Parathyroid adenoma (tissue), 2 donors: ENCODE measurements at regions not wholly inside any gene's neighbourhood (a gene's known extent, or its start where the extent isn't known, plus 50 kb on each side); places are given as distances from the start of the nearest gene placed in this dataset.

Experiments used
- H2AFZ ChIP-seq: fragments of 300-600 bp; sonication (generic); one replicate; pipeline ENCODE4 v1.7.0; 2017; ENCODE audit warnings: antibody characterized with exemption, mild to moderate bottlenecking
- H3K27ac ChIP-seq: fragments of 300-600 bp; sonication (generic); one replicate; pipeline ENCODE4 v1.7.0; 2017
- H3K27me3 ChIP-seq: fragments of 300-600 bp; sonication (generic); one replicate; pipeline ENCODE4 v1.7.0; 2017; ENCODE audit warnings: low read length; ENCODE audit not compliant: control insufficient read depth, insufficient read depth
- H3K36me3 ChIP-seq: fragments of 300-600 bp; sonication (generic); one replicate; pipeline ENCODE4 v1.7.0; 2017; ENCODE audit warnings: low read length; ENCODE audit not compliant: control insufficient read depth, insufficient read depth
- H3K4me1 ChIP-seq: fragments of 300-600 bp; sonication (generic); one replicate; pipeline ENCODE4 v1.7.0; 2017; ENCODE audit warnings: control low read depth
- H3K4me2 ChIP-seq: fragments of 300-600 bp; sonication (generic); one replicate; pipeline ENCODE4 v1.7.0; 2017; ENCODE audit warnings: low read length
- H3K4me3 ChIP-seq: fragments of 300-600 bp; sonication (generic); one replicate; pipeline ENCODE4 v1.7.0; 2017; ENCODE audit warnings: low read depth, low read length
- H3K79me2 ChIP-seq: fragments of 300-600 bp; sonication (generic); one replicate; pipeline ENCODE4 v1.7.0; 2017; ENCODE audit warnings: control low read depth
- H3K9ac ChIP-seq: fragments of 300-600 bp; sonication (generic); one replicate; pipeline ENCODE4 v1.7.0; 2017; ENCODE audit warnings: mild to moderate bottlenecking
- H3K9me3 ChIP-seq: fragments of 300-600 bp; sonication (generic); one replicate; pipeline ENCODE4 v1.7.0; 2017; ENCODE audit warnings: low read length; ENCODE audit not compliant: control insufficient read depth
- TF ChIP-seq, protein P1 (sequence below): fragments of 300-600 bp; sonication (generic); IDR thresholded peaks from one replicate; pipeline ENCODE4 v1.7.0; 2017; ENCODE audit warnings: antibody characterized with exemption, mild to moderate bottlenecking
- donor health status: primary hyperparathyroidism.

DNA sequence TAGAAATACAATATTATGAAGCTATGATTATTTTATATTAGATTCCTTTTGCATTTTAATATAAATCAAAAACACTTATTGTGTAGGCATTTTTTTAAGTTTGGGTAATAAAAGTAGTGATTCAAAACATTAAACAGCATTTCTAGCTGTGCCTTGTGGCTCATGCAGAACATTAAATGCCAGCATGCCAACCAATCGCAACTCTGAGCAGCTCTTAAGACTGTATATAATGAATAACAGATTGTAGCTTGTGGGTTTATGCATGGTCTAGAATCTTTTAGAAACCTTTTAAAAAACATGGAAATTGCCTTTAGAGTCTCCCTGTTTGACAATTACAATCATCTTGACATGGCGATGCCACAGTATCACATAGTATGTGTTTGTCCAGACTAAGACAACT, 903.8 kb downstream of the EFNA5 start:
- H3K36me3 ChIP-seq, result no peaks in the 10 kb centered on the region

DNA sequence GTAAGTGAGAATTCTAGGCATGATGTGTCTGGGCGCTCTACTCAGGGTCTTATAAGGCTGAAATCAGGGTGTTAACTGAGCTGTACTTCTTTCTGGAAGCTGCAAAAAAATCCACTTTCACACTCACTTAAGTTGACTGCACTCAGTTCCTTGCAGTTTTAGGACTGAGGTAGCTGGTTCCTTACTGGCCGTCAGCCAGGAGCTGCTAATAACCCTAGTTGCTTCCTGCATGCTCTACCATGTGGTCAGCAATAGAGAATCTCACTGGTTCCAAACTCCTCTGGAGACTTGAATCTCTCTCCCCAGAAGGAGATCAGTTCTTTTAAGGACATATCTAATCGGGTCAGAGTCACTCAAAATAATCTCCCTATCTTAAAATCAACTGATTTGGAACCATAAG, 911.2 kb downstream of the EFNA5 start:
- H3K9me3 ChIP-seq, result no peaks in the 10 kb centered on the region
- no peak overlapping the region for H3K4me2 ChIP-seq
- no peaks in the 10 kb centered on the region for H3K79me2 ChIP-seq
- H2AFZ ChIP-seq, result no peak overlapping the region
- TF ChIP-seq, protein P1, sequence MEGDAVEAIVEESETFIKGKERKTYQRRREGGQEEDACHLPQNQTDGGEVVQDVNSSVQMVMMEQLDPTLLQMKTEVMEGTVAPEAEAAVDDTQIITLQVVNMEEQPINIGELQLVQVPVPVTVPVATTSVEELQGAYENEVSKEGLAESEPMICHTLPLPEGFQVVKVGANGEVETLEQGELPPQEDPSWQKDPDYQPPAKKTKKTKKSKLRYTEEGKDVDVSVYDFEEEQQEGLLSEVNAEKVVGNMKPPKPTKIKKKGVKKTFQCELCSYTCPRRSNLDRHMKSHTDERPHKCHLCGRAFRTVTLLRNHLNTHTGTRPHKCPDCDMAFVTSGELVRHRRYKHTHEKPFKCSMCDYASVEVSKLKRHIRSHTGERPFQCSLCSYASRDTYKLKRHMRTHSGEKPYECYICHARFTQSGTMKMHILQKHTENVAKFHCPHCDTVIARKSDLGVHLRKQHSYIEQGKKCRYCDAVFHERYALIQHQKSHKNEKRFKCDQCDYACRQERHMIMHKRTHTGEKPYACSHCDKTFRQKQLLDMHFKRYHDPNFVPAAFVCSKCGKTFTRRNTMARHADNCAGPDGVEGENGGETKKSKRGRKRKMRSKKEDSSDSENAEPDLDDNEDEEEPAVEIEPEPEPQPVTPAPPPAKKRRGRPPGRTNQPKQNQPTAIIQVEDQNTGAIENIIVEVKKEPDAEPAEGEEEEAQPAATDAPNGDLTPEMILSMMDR, result no peak
- H3K27ac ChIP-seq, result no peak overlapping the region
- H3K9ac ChIP-seq, result no peak overlapping the region
- H3K27me3 ChIP-seq, result no peaks in the 10 kb centered on the region
- H3K4me1 ChIP-seq, result no peaks in the 10 kb centered on the region
- no peak overlapping the region for H3K4me3 ChIP-seq
- no peaks in the 10 kb centered on the region for H3K36me3 ChIP-seq

More for the DNA sequence above, 903.8 kb downstream of the EFNA5 start:
- Histone ChIP-seq H3K4me1 (no peaks in the 10 kb centered on the region), H3K27me3 (no peaks in the 10 kb centered on the region), H3K4me3 (no peak overlapping the region), H3K9me3 (no peaks in the 10 kb centered on the region), H3K9ac (no peak overlapping the region), H3K4me2 (no peak overlapping the region), H3K79me2 (no peaks in the 10 kb centered on the region), H3K27ac (no peak overlapping the region), H2AFZ (no peak overlapping the region)
- TF ChIP-seq, protein P1, result no peak

GRCh38 chr5:106759152-106759551, 911.6 kb downstream of the EFNA5 start:
- H3K27me3 ChIP-seq, result no peaks in the 10 kb centered on the region
- no peaks in the 10 kb centered on the region for H3K9me3 ChIP-seq
- TF ChIP-seq, protein P1, result no peak
- no peaks in the 10 kb centered on the region for H3K36me3 ChIP-seq
- H3K4me1 ChIP-seq, result no peaks in the 10 kb centered on the region
- H3K27ac ChIP-seq, result no peak overlapping the region
- H3K9ac ChIP-seq, result no peak overlapping the region
- H2AFZ ChIP-seq, result no peak overlapping the region
- no peaks in the 10 kb centered on the region for H3K79me2 ChIP-seq
- no peak overlapping the region for H3K4me3 ChIP-seq
- H3K4me2 ChIP-seq, result no peak overlapping the region

DNA sequence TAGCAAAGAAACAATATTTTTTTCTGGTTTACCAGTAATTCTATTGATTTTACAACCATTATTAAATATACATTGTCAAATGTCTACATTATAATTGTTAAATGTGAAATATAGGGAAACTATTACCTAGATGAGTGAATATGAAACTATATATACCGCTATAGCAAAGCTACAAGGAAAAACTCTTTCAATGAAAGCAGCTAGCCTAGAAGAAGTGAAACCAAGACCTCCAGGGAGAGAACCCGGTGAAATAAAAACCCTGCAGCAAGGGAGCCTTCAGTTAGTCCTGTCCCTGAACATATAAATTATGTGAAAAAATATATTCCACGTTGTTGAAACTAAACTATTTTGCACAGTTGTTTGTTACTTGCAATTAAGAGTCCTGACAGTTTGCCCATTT, 913.1 kb downstream of the EFNA5 start:
- H3K9ac ChIP-seq, result no peak overlapping the region
- no peaks in the 10 kb centered on the region for H3K36me3 ChIP-seq
- no peak overlapping the region for H2AFZ ChIP-seq
- H3K4me3 ChIP-seq, result no peak overlapping the region
- no peaks in the 10 kb centered on the region for H3K79me2 ChIP-seq
- no peak overlapping the region for H3K4me2 ChIP-seq
- TF ChIP-seq, protein P1, result no peak
- H3K27ac ChIP-seq, result no peak overlapping the region
- no peaks in the 10 kb centered on the region for H3K27me3 ChIP-seq
- H3K4me1 ChIP-seq, result no peaks in the 10 kb centered on the region
- H3K9me3 ChIP-seq, result no peaks in the 10 kb centered on the region

- Histone ChIP-seq H3K4me3 (no peak overlapping the region), H3K27me3 (no peaks in the 10 kb centered on the region), H3K36me3 (no peaks in the 10 kb centered on the region), H3K27ac (no peak overlapping the region), H3K4me1 (no peaks in the 10 kb centered on the region), H2AFZ (no peak overlapping the region), H3K4me2 (no peak overlapping the region), H3K79me2 (no peaks in the 10 kb centered on the region), H3K9ac (no peak overlapping the region), H3K9me3 (no peaks in the 10 kb centered on the region)
- TF ChIP-seq, protein P1, result no peak
Observed at GRCh38 chr5:106755789-106756188, 914.9 kb downstream of the EFNA5 start.
